Hypothalamus (tissue), 51 donors: ENCODE measurements at regions not wholly inside any gene's neighbourhood (a gene's known extent, or its start where the extent isn't known, plus 50 kb on each side); places are given as distances from the start of the nearest gene placed in this dataset.
A peak's percentile ranks its signal among the peaks of the same experiment; 100 is the strongest.

Experiments
- DNase-seq, 51 donors: peaks; one replicate each; lab custom pipeline; 2025; lab: John Stamatoyannopoulos, UW

DNA sequence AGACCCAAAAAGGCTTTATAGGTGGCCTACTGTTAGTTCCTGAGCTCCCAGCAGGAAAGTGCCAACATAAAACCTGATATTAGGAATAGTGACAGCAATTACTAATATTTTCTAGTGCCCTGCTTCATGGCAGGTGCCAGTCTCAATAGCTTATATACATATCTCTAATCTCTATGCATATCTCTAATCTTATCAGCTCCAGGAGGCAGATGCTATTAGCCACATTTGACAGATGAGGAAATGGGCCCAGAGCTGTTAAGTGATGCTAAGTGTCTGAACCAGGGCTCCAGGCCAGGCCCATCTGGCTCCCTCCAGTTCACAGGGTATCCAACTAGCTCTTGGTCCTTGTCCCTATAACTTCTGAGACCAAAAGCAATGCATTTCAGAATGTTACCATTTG is 142.5 kb downstream of the CHIC2 start:
- DNase-seq = no peak

GRCh38 chr4:53920883-53921282 is 143.5 kb downstream of the CHIC2 start:
- DNase-seq = no peak

- DNase-seq = no peak
These were observed 144.3 kb downstream of the CHIC2 start for GRCh38 chr4:53920116-53920515.

DNA sequence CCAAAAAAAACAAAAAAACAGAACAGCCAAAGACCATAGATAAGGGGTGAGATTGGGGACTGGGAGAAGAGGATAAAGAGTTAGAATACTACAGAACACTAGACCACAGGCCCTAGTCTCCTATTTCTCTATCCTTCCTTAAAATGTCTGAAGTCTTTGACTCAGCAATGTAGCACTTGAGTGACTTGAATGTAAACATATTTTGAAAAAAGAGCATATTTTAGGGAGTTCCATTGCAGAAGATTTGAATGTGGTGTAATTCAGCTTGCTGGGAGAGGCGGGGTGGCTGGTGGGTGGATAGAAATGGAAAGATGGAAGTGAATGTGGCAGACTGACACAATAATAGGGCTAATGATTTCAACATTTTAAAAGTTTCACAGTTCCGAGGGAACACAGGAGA is 144.9 kb downstream of the CHIC2 start:
- DNase-seq = peak in 2 of 51 donors; percentile 3 to 4

DNA sequence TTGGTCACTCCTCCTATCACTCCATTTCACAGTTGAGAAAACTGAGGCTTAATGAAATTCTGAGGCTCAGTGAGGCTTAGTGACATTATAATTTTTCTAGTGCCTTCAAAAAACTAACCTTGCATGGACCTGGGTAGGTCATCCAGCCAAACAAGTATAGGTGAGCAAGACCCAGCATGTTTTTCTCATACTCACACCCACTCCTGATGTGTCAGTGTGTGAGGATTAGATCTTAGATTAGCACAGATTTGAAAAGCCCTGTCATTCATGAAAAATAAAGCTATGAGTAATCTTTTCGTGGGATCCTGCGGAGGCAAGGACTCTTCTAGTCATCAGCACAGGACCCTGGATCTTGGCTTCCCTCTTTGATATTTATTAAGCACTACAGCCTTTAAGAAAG is 146.7 kb downstream of the CHIC2 start:
- no peak for DNase-seq

- no peak for DNase-seq
These were observed 147.9 kb downstream of the CHIC2 start for GRCh38 chr4:53916431-53916889.

GRCh38 chr4:53914313-53915016 is 149.9 kb downstream of the CHIC2 start:
- DNase-seq = no peak

DNA sequence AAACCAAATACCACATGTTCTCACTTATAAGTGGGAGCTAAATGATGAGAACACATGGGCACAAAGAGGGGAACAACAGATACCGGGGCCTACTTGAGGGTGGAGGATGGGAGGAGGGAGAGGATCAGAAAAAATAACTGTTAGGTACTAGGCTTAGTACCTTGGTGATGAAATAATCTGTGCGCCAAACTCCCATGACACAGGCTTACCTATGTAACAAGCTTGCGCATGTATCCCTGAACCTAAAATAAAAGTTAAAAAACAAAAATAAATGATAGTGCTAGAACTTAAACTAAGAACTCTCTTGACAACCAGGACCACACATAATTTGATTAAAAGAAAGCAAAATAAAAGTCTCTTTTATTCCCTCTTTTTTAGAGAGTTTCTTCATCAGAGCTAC is 150.6 kb downstream of the CHIC2 start:
- no peak for DNase-seq

DNA sequence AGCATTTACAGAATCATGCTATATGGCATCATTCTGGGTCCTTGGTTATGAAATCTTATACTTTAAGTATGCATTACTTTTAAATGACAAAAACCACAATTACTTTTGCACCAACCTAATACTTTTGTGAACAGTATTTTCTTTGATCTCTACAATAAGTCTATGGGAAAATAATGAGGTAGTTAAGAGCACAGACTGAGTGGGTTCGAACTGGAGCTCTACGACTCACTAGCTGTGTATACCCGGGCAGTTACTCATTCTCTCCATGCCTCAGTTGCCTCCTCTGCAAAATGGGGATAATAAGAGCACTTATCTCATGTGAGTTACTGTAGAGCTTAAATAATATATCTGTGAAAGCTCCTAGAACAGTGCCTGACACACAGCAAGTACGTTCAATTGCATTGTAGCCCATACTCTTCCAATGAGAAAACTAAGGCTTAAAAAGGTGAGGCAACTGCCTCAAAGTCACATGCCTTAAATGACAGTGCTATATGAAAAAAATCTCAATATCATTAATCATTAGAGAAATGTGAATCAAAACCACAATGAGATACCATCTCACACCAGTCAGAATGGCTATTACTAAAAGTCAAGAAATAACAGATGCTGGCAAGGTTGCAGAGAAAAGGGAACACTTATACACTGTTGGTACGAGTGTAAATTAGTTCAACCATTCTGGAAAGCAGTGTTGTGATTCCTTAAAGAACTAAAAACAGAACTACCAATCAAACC is 151.5 kb downstream of the CHIC2 start:
- no peak for DNase-seq

GRCh38 chr4:53908661-53909078 is 155.7 kb downstream of the CHIC2 start:
- peak in 15 of 51 donors; percentile 2 to 39 (median 7) for DNase-seq

- DNase-seq = no peak
These were observed 156.6 kb downstream of the CHIC2 start for GRCh38 chr4:53907772-53908171.

- no peak for DNase-seq
These were observed 157.7 kb downstream of the CHIC2 start for GRCh38 chr4:53906606-53907190.

- DNase-seq = peak in 24 of 51 donors; percentile 2 to 51 (median 28)
These were observed 158.4 kb downstream of the CHIC2 start for GRCh38 chr4:53905941-53906377.

- no peak for DNase-seq
These were observed 159.0 kb downstream of the CHIC2 start for GRCh38 chr4:53905276-53905940.

GRCh38 chr4:53902786-53903185 is 161.6 kb downstream of the CHIC2 start:
- DNase-seq = no peak

DNA sequence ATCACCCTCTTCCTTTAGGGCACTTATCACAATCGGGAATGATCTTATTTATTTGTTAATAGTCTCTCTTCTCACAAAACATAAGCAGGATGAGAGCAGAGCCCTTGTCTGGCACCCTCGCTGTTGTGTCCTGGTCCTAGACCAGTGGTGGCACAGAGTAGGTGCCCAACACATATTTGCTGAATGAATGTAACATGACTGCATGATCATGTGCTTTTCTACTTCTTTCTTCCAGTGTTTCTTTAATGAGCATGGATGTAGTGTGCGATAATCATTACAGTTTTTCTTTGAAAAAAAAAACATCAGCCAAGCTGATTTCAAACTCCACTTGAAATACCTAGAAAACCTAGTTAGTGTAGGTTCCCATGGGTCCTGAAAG is 164.1 kb downstream of the CHIC2 start:
- DNase-seq = no peak

- DNase-seq = no peak
These were observed 164.7 kb downstream of the CHIC2 start for GRCh38 chr4:53899586-53900270.

DNA sequence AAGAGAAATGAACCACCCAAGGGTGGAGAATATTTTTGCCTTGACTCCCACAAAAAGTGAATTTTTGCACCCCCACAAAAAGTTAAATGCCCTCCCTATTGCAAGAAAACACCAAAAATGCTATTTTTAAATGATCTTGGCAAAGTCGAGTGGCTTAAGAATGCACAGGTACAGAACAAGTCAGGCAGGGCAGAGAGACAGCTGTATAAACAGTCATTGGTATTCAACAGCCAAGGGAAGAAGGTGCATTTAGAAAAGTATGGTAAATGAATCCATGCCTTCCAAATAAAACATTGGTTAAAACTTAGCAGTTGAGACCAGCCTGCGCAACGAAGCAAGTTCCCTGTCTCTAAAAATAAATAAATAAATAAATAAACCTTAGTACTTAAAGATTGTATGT is 169.3 kb downstream of the CHIC2 start:
- DNase-seq = no peak

DNA sequence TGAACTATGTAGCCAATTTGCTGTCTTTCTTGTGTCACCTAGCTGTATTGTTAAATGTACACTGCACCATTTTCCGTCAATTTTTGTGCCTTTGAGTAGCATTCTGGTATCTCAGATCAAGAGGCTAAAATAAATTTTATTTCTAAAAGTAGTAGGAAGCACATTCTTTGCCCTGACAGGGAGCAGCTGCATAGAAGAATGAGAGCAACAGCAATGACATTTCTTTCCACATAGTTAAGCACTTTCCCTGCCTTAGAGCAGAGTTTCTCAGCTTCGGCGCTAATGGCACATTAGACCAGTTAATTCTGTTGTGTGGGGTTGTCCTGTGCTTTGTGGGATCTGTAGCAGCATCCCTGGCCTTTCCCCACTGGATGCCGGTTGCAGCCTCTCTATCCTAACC is 173.9 kb downstream of the CHIC2 start:
- DNase-seq = no peak

GRCh38 chr4:53889326-53890055 is 174.9 kb downstream of the CHIC2 start:
- DNase-seq = no peak
